Activated CD8-positive, alpha-beta memory T cell treated with anti-CD3 and anti-CD28 coated beads, Interleukin-2, amount 50 U/mL, for 4 hours (primary cell): ENCODE measurements at regions not wholly inside any gene's neighbourhood (a gene's known extent, or its start where the extent isn't known, plus 50 kb on each side); places are given as distances from the start of the nearest gene placed in this dataset.

Source experiments
- DNase-seq: peaks from one replicate; pipeline ENCODE4 v3.0.0-alpha.2; 2020

- no peak for DNase-seq
Observed at GRCh38 chr9:108709997-108710396, 145.8 kb downstream of the ACTL7B start.

DNA sequence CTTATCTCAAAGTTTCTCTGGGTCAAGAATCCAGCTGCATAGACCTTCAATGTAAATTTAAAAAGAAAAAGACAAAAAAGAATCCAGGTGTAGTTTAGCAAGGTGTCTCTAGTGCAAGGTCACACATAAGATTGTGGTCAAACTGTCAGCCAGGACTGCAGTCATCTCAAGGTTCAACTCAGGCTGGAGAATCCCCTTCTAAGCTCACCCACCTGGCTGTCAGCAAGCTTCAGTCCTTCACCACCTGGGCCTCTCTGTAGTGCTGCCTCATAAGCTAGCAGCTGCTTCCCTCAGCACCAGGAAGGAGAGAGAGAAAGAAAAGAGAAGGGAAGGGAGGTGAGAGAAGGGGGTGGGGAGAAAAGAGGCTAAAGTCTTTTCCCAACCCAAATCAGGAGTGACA is 146.7 kb downstream of the ACTL7B start:
- no peak for DNase-seq

- DNase-seq, result no peak
Observed at GRCh38 chr9:108708448-108708847, 147.3 kb downstream of the ACTL7B start.

DNA sequence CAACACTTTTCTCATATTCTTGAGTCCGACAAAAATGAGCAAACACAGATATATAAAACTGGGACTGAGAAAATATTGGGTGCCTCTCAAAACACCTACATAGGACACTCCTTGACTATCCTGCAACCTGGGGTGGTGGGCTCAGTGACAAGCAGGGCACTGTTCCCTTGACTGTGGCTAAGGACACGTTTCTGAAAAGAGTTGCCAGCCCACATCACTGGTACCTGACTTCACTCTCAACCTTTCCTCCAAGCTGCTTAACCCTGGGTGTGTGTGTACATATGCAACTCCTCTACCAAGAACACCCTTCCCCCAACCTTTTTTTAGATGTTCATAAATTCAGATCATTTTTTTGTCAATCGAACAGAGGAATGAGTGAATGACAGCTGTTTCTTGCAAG is 148.7 kb downstream of the ACTL7B start:
- no peak for DNase-seq

DNA sequence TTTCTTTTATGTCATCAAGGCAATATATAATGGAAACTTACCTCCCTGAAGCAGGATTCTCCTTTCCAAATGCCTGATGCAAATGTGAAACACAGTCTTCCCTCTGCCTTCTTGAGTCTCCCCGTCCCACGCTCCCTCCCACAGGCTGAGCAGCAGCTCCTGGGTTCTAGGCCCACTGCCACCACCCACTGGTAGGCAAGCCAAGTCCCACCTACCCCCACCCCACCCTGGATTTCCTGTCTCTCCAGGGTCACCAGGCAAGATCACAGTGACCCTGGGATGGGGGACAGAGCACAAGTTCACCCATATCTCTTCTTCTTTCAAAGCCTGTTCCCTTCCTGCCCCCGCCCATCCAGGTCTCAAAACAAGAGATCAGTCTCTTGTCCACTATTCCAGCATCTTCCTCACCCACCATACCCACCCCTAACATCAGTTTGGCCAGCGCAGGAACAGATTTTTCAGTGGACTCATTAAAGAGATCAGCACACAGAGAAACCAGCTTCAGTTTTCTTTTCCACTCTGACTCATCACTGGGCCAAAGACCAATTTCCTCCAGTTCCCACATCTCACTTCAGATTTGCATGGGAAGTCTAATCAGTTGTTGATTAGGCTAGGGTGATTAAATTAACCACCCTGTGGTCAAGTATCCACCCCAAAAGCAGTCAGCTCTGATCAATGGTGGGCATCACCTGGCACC is 151.5 kb downstream of the ACTL7B start:
- DNase-seq, result no peak

DNA sequence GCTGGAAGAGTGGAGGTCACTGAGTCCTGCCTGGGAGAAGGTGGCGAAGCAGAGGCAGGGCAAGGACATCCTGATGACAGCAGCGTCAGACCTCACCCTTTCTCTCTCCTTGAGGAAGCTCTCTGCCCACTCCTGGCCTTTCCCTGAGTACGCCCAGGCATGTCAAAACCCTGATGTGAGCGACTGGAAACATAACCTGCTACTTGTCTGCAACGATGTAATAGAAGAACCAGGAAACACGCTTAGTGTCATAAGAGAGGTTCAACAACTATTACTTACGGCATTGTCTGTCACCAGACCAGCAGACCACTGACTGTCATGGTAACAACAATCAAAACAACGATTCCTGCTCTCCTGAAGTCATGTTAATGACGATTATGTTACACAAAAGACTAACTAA is 152.4 kb downstream of the ACTL7B start:
- no peak for DNase-seq

DNA sequence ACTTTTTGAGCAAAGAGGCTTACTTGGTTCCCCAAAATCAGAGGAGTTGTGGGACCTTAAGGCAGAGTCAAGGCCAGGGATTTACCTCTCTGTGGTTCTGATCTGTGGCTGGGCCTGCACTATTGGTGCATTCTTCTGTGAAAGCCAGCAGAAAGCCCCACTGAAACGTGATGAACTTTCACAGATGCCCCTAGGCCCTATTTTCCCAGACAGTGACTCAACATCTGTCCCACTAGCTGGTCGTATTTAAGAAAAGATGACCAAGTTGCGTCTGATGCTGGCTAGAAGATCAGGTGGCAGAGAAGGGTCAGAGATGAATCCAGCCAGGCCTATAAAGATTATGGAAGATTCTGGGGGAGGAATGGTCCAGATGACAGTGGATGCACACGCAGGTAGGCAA is 153.1 kb downstream of the ACTL7B start:
- no peak for DNase-seq

- DNase-seq, result no peak
Observed at GRCh38 chr9:108698801-108699200, 157.0 kb downstream of the ACTL7B start.

DNA sequence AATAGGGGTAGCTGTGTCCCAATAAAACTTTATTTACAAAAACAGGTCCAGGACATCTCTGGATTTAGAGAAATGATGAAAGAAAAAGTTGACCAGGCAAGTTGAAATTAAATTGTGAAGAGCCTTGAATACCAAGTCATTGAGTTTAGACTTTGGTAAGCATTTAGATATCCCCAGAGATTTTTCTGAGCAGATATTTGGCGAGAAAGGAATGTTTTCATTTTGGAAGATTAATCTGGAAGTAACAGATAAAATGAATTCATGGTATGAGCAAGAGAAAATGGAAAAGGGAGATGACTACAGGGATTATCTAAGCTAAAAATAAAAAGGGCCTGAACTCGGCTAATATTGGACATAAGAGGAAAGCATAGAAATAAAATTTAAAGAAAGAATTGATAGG is 157.6 kb downstream of the ACTL7B start:
- DNase-seq, result no peak

GRCh38 chr9:108696156-108696555 is 159.6 kb downstream of the ACTL7B start:
- DNase-seq, result no peak

DNA sequence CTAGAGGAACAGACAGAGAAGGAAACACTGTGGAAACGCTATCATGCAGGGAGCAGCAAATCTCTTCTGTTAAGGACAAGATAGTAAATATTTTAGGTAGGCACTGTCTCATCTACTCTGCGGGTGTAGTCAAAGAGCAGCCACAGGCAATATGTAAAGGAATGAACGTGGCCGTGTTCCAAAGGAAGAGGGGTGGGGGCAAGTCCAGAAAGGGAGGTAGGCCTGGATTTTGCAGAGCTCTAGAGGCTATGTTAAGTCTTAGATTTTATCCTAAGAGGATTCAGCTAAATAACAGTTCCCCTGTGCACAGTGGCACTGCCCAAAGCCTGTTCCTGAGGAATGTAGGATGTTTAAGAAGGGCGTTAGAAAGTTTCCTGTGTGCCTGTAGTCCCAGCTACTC is 161.6 kb downstream of the ACTL7B start:
- DNase-seq, result no peak

DNA sequence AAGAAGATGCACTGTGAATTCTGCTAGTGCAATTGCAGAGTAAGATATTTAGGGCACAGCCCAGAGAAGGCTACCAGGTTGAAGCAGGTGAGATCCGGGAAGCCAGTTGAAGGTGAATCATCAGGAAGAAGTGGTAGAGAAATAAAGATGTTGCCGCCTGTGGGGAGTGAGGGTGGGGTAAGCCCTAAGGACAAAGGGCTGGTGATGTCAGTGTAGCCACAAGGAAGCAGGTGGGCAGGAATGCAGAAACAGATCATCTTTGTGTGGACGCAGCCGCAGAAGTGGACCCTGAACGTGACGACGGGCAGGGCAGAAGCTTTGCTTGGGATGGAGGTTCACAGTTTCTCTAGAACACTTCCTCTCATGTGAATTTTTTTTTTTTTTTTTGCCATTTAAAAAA is 164.2 kb downstream of the ACTL7B start:
- DNase-seq, result no peak

DNA sequence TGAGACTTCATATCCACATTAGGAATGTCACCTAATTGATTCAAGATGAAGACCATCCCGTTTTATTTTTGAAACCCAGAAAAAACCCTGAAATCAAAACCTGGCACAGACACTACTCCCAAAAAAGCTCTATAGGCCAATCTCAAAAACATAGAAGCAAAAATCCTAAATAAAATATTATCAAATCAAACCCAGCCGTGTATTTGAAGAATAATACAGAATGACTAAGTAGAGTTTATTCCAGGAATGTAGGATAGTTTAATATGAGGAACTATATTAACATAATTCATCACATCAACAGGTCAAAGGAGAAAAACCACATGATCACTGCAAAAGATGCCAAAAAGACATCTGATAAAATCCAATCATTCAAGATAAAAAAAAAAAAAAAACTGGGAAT is 167.1 kb downstream of the ACTL7B start:
- DNase-seq, result no peak

- no peak for DNase-seq
Observed at GRCh38 chr9:108688051-108688450, 167.7 kb downstream of the ACTL7B start.

DNA sequence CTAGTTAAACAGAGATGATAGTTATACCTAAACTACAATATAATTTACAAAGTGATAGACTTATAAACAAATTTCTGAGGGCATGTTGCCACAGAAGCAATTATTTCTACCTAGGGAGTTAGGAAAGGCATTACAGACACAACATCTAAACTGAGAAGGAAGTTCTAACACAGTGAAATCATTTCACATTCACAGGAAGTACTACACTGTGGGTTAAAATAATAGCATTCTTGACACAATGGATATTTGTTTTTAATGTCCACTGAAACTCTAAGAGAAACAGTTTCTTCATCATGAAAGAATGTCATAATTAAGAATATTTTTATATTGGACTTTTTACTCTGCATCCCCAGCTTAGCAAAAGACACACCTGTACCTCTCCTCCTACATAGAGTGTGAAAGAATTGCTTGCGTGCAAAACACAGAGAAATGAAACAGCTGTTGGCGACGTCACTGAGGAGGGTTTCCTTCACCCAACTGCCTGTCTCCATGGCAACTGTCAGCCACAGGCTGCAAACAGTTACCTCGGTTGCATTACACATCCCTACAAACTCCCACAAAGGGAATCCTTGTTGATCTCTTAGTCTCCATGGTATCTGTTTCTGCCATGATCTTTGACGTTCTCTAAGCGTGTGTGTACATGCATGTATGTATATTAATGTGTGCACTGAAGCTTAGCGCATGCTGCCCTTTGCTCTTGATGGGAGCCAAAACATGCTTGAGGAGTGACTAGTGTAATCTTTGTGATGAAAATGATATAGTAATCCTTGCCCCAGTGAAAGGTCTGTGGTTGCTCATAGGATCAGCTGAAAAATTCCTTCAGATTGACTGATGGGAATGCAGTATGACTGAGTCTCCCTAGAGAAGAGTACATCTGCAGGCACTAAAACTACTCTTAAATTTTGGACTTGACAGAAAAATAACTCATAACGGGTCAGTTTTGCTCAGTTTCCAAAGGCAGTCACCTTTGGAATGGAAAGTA is 168.5 kb downstream of the ACTL7B start:
- DNase-seq, result no peak

DNA sequence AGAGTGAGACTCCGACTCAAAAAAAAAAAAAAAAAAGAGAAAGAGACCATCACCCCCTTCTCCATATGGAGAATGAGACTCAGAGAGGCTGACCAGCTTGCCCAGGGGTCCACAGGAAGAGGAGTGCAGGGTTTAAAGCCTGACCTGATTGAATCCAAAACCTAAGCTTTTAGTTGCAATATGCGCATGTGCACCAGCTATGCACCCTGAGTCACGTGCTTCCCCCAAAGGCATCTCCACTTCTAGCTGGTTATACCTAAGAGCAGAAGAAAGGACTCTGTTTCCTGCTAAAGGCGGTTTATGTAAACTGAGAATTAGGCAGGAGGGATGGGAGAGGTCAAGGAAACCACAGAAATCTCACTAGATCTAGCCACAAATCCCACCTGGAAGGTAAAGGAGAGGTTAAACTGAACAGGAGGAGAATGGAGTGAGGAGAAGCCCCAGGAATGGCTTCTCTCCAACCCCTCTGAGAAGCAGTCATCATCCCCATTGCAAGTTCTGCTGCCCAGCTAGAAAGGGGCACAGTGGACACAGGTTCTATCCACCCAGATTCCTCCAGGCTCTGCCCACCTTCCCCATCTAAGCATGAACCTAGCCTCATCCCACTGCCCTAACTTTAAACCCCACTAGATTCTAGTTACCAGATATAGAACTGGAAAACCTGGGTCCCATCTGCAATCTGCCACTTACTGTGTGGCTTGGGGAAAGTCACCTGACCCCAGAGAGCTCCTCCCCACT is 171.3 kb downstream of the ACTL7B start:
- no peak for DNase-seq

DNA sequence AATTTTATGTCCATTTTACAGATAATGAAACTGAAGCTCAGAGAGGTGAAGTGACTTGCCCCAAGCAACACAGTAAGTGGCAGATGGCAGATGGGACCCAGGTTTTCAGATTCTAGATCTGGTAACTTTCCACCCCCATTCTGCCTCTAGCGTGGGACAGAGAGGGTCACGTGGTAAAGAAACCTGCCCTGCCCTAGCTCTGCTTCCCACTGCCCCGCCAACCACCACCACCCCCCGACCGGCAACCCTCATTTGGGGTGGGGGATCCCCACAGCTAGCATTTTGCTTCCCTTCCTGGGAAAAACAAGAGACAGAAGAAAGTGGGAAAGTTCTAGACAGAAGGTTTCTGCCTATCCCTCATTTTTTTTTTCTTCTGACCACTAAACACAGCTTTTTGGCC is 172.5 kb downstream of the ACTL7B start:
- DNase-seq, result no peak

DNA sequence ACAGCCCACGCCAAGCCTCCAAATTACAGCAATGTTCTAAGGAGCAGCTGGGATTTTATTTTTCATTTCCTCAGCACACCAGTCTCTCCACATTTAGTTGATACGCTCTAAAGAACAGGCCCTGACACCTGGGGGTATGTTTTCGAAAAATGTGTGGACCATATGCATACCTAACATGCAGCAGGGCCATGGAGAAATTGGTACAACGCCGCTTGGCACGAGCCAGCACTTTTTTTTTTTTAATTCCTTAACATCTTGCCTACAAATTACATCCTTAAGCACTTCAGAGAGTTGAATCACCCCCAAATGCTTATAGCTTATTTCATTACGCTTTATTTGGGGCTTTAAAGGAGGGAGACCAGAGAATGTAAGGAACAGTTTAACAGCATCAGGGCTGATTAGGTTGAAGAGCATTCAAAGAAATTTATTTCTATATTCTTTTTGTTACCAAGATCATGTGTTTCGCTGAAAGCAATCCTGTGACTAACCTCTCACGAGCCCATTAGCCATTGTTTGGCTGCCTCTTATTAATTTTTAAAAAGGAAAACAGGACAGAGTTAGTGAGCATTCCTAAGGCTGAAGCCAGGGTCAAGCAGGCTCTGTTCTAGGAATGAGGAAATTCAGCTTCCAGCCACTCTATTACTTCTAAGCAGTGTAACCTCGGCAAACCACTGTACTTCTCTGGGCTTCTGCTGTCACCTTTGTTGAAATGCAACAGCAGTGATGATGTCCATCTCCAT is 173.8 kb downstream of the ACTL7B start:
- DNase-seq, result no peak

GRCh38 chr9:108680946-108681345 is 174.8 kb downstream of the ACTL7B start:
- no peak for DNase-seq

DNA sequence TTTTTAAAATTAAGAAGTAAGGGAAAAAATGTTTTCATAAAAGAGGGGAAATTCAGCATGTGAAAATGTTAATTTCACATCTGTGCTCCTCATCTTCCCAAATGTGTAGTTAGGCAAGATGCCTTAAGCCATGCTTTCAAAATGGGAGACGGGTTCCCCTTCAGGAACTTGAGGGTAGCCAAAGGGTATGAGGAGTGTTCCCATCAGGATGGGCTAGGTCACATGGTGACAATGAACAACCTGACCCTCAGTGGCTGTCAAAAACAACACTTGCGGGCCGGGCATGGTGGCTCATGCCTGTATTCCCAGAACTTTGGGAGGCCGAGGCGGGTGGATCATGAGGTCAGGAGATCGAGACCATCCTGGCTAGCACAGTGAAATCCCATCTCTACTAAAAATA is 178.0 kb downstream of the ACTL7B start:
- no peak for DNase-seq

- no peak for DNase-seq
Observed at GRCh38 chr9:108676355-108676754, 179.4 kb downstream of the ACTL7B start.

DNA sequence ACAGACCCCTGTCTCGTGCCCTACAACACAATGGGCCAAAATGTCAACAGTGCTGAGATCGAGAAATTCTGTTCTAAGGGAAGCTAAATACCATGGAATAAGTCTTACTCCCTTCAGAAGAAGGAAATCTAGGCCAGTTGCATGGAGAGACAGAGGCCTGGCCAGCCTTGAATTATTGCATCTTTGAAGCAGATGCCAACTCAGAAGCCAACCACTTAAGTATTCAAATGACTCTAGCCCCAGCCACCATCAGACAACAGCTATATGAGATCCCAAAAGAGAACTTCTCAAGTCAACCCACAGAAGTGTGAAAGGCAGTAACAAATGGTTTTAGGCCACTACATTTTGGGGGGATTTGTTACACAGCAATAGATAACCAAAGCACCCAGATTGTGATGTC is 180.1 kb downstream of the ACTL7B start:
- no peak for DNase-seq
